HG03354 (cell line): ENCODE measurements at regions not wholly inside any gene's neighbourhood (a gene's known extent, or its start where the extent isn't known, plus 50 kb on each side); places are given as distances from the start of the nearest gene placed in this dataset.
"Not testable (repeated sequence)": the region's sequence is repeated elsewhere in the genome, so short reads cannot be mapped to it uniquely, and the experiment has no call there.

Experiments used
- ATAC-seq: cut with Tn5 transposase; IDR thresholded peaks from one replicate; pipeline ENCODE4 v1.9.1; 2021; ENCODE audit warnings: mild to moderate bottlenecking; ENCODE audit not compliant: unreplicated experiment, poor library complexity, severe bottlenecking

- ATAC-seq = no peak
Observed at GRCh38 chr6:74741646-74742045, 464.2 kb downstream of the COL12A1 start.

GRCh38 chr6:74735304-74735703 lies 470.5 kb downstream of the COL12A1 start:
- no peak for ATAC-seq

GRCh38 chr6:74734901-74735300 lies 471.0 kb downstream of the COL12A1 start:
- no peak for ATAC-seq

GRCh38 chr6:74733830-74734620 lies 471.8 kb downstream of the COL12A1 start:
- no peak for ATAC-seq

- no peak for ATAC-seq
Observed at GRCh38 chr6:74731931-74732330, 473.9 kb downstream of the COL12A1 start.

GRCh38 chr6:74731204-74731603 lies 474.6 kb downstream of the COL12A1 start:
- no peak for ATAC-seq

GRCh38 chr6:74720923-74721322 lies 484.9 kb downstream of the COL12A1 start:
- no peak for ATAC-seq

- no peak for ATAC-seq
Observed at GRCh38 chr6:74717591-74717990, 488.3 kb downstream of the COL12A1 start.

GRCh38 chr6:74715355-74716085 lies 490.3 kb downstream of the COL12A1 start:
- ATAC-seq = no peak

- ATAC-seq = no peak
Observed at GRCh38 chr6:74713941-74714340, 491.9 kb downstream of the COL12A1 start.

GRCh38 chr6:74705451-74705850 lies 500.4 kb downstream of the COL12A1 start:
- ATAC-seq = no peak

GRCh38 chr6:74704540-74704939 lies 501.3 kb downstream of the COL12A1 start:
- ATAC-seq = not testable (repeated sequence)

- ATAC-seq = no peak
Observed at GRCh38 chr6:74690365-74690764, 515.5 kb downstream of the COL12A1 start.

- ATAC-seq = no peak
Observed at GRCh38 chr6:74689601-74690000, 516.3 kb downstream of the COL12A1 start.

- ATAC-seq = no peak
Observed at GRCh38 chr6:74677463-74677862, 528.4 kb downstream of the COL12A1 start.

- ATAC-seq = no peak
Observed at GRCh38 chr6:74676906-74677305, 528.9 kb downstream of the COL12A1 start.

- ATAC-seq = no peak
Observed at GRCh38 chr6:74674377-74674776, 531.5 kb downstream of the COL12A1 start.

- ATAC-seq = no peak
Observed at GRCh38 chr6:74671558-74672025, 534.3 kb downstream of the COL12A1 start.

GRCh38 chr6:74658391-74658790 lies 547.5 kb downstream of the COL12A1 start:
- no peak for ATAC-seq

- ATAC-seq = no peak
Observed at GRCh38 chr6:74657931-74658330, 547.9 kb downstream of the COL12A1 start.

GRCh38 chr6:74657011-74657410 lies 548.8 kb downstream of the COL12A1 start:
- no peak for ATAC-seq
